Fibroblast of lung (primary cell): ENCODE measurements at regions not wholly inside any gene's neighbourhood (a gene's known extent, or its start where the extent isn't known, plus 50 kb on each side); places are given as distances from the start of the nearest gene placed in this dataset.

ENCODE experiments used
- DNase-seq, 2 donors: peaks; one replicate each; pipeline versions ENCODE4 v3.0.0 to v3.0.0-alpha.2; 2010; ENCODE audit warnings: low read depth in 2 of 2
- H2AFZ ChIP-seq: 2 replicates; pipeline ENCODE4 v1.5.1; 2012; ENCODE audit warnings: low read length, control low read depth, inconsistent platforms
- H3K27ac ChIP-seq: 2 replicates; pipeline ENCODE4 v1.5.1; 2011; ENCODE audit warnings: low read length, control low read depth; ENCODE audit not compliant: insufficient read depth
- H3K27me3 ChIP-seq: 2 replicates; pipeline ENCODE4 v1.5.1; 2011; ENCODE audit warnings: mild to moderate bottlenecking, low read length; ENCODE audit not compliant: control insufficient read depth, insufficient read depth
- H3K36me3 ChIP-seq: 2 replicates; pipeline ENCODE4 v1.5.1; 2011; ENCODE audit warnings: low read length; ENCODE audit not compliant: control insufficient read depth, insufficient read depth
- H3K4me1 ChIP-seq: 2 replicates; pipeline ENCODE4 v1.5.1; 2011; ENCODE audit warnings: low read length; ENCODE audit not compliant: control insufficient read depth, insufficient read depth; ENCODE audit errors: extremely low read depth
- H3K4me2 ChIP-seq: 2 replicates; pipeline ENCODE4 v1.5.1; 2011; ENCODE audit warnings: low read length, control low read depth; ENCODE audit not compliant: insufficient read depth; ENCODE audit errors: extremely low read depth
- H3K4me3 ChIP-seq, 4 experiments: fragments of 200-600 bp in 1 of 4; sonication (generic) in 1 of 4; replicated peaks in 1 of 4; 2 replicates each; pipeline ENCODE4 v1.5.1; 2011 to 2016; ENCODE audit warnings: low read length in 4 of 4, low read depth in 3 of 4, mild to moderate bottlenecking in 3 of 4, control low read depth in 2 of 4, inconsistent platforms in 1 of 4, mixed read lengths in 1 of 4; ENCODE audit not compliant: insufficient read depth in 1 of 4; ENCODE audit errors: control extremely low read depth in 1 of 4
- H3K79me2 ChIP-seq: 2 replicates; pipeline ENCODE4 v1.5.1; 2012; ENCODE audit warnings: mild to moderate bottlenecking, low read length, inconsistent platforms; ENCODE audit not compliant: control insufficient read depth, insufficient read depth
- H3K9ac ChIP-seq: 2 replicates; pipeline ENCODE4 v1.5.1; 2011; ENCODE audit warnings: mild to moderate bottlenecking, low read length, control low read depth; ENCODE audit not compliant: insufficient read depth
- H3K9me3 ChIP-seq: 2 replicates; pipeline ENCODE4 v1.5.1; 2012; ENCODE audit warnings: low read depth, low read length; ENCODE audit not compliant: control insufficient read depth, insufficient read depth
- H4K20me1 ChIP-seq: 2 replicates; pipeline ENCODE4 v1.5.1; 2011; ENCODE audit warnings: low read length; ENCODE audit not compliant: control insufficient read depth, insufficient read depth; ENCODE audit errors: extremely low read depth
- EZH2 ChIP-seq: IDR thresholded peaks from 2 replicates; pipeline ENCODE4 v1.5.1; 2012; ENCODE audit warnings: low read length, control low read depth, mild to moderate bottlenecking; ENCODE audit errors: missing control alignments
- TF ChIP-seq, protein P1 (sequence below), 2 donors: IDR thresholded peaks in 1 of 2; conservative IDR thresholded peaks in 1 of 2; 1 replicate in 1 of 2; 2 replicates in 1 of 2; pipeline ENCODE4 v1.5.1; 2011 to 2012; ENCODE audit warnings: low read length in 2 of 2, control low read depth in 1 of 2, inconsistent platforms in 1 of 2, low read depth in 1 of 2, mild to moderate bottlenecking in 1 of 2

DNA sequence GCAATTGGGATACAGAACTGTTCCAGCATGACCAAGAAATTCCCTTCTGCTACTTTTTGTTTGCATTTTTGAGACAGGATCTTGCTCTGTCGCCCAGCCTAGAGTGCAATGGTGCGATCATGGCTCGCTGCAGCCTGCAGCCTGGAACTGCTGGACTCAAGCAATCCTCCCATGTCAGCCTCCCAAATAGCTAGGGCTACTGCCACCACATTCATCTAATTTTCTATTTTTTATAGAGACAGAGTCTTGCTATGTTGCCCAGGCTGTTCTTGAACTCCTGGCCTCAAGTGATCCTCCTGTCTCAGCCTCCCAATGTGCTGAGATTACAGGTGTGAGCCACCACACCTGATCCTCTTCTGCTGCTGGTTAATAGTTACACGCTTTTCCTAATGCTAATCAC is 204.9 kb downstream of the SOX4 start:
- TF ChIP-seq, protein P1, sequence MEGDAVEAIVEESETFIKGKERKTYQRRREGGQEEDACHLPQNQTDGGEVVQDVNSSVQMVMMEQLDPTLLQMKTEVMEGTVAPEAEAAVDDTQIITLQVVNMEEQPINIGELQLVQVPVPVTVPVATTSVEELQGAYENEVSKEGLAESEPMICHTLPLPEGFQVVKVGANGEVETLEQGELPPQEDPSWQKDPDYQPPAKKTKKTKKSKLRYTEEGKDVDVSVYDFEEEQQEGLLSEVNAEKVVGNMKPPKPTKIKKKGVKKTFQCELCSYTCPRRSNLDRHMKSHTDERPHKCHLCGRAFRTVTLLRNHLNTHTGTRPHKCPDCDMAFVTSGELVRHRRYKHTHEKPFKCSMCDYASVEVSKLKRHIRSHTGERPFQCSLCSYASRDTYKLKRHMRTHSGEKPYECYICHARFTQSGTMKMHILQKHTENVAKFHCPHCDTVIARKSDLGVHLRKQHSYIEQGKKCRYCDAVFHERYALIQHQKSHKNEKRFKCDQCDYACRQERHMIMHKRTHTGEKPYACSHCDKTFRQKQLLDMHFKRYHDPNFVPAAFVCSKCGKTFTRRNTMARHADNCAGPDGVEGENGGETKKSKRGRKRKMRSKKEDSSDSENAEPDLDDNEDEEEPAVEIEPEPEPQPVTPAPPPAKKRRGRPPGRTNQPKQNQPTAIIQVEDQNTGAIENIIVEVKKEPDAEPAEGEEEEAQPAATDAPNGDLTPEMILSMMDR (conservative IDR thresholded peaks at IDR 0.05 in 1 of 2, IDR thresholded peaks at IDR 0.05 in 1 of 2; ENCODE audit: low read depth in 1 of 2, low read length in 2 of 2): no peak
- TF ChIP-seq EZH2: no peak

DNA sequence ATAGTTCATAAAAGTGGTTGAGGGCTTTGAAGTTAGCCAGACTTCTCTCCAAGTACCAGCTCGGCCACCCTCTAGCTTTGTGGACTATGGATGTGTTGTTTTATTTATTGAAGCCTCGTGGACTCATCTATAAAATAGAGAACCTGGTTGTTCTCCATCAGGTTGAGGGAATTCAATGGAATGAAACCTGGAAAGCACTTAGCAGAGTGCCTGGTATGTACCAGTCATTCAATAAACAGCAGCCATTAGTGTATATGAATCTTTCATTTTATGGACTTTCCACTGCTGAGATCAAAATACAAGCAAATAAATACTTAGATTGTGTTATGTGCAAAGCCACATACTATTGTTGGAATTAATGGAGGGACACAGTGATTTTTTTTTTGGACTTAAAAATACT is 206.8 kb downstream of the SOX4 start:
- no peak for DNase-seq
- TF ChIP-seq, protein P1 (conservative IDR thresholded peaks at IDR 0.05 in 1 of 2, IDR thresholded peaks at IDR 0.05 in 1 of 2; ENCODE audit: low read depth in 1 of 2, low read length in 2 of 2): no peak
- no peak for TF ChIP-seq EZH2
- Histone ChIP-seq H3K4me1 (no peaks in the 10 kb centered on the region), H3K36me3 (no peaks in the 10 kb centered on the region), H3K27ac (no peak overlapping the region), H3K27me3 (no peaks in the 10 kb centered on the region), H3K4me3 (no peak overlapping the region), H3K9me3 (no peaks in the 10 kb centered on the region), H2AFZ (no peak overlapping the region), H3K79me2 (no peaks in the 10 kb centered on the region), H3K4me2 (no peak overlapping the region), H3K9ac (no peak overlapping the region), H4K20me1 (no peaks in the 10 kb centered on the region)

More for the DNA sequence above, 204.9 kb downstream of the SOX4 start:
- Histone ChIP-seq H3K9me3 (no peaks in the 10 kb centered on the region), H3K4me1 (no peaks in the 10 kb centered on the region), H3K4me3 (no peak overlapping the region), H3K9ac (no peak overlapping the region), H3K4me2 (no peak overlapping the region), H3K36me3 (no peaks in the 10 kb centered on the region), H2AFZ (no peak overlapping the region), H3K27ac (no peak overlapping the region), H4K20me1 (no peaks in the 10 kb centered on the region), H3K27me3 (no peaks in the 10 kb centered on the region), H3K79me2 (no peaks in the 10 kb centered on the region)
- no peak for DNase-seq

DNA sequence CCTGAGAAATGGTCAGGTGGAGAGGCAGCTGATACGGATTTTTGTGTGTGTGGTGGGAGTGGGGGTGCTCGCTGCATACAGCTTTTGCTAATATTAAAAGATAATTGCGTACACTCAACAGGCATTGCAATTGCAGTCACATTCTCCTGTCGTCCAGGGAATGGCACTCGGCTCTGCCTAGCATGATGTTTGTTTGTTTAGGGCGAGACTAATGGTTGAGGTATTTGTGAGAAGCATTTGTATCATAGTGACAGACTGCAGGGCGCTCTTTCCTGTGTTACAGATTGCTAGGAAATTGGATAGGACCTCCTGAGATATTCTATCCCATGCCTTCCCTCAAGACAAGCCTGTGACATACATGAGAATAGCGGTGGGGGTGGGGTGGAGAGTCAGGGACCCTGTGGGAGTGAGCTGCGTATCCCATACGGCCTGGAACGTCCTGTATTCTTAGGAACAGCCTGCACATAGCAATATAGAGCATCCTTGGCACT is 207.4 kb downstream of the SOX4 start:
- Histone ChIP-seq H3K9ac (no peak overlapping the region), H3K9me3 (no peaks in the 10 kb centered on the region), H4K20me1 (no peaks in the 10 kb centered on the region), H3K27me3 (no peaks in the 10 kb centered on the region), H3K27ac (no peak overlapping the region), H3K36me3 (no peaks in the 10 kb centered on the region), H2AFZ (no peak overlapping the region), H3K4me3 (no peak overlapping the region), H3K4me2 (no peak overlapping the region), H3K79me2 (no peaks in the 10 kb centered on the region), H3K4me1 (no peaks in the 10 kb centered on the region)
- TF ChIP-seq, protein P1 (conservative IDR thresholded peaks at IDR 0.05 in 1 of 2, IDR thresholded peaks at IDR 0.05 in 1 of 2; ENCODE audit: low read depth in 1 of 2, low read length in 2 of 2): no peak
- DNase-seq: peak; percentile 58 to 85
